GM20000 (cell line): ENCODE measurements at regions not wholly inside any gene's neighbourhood (a gene's known extent, or its start where the extent isn't known, plus 50 kb on each side); places are given as distances from the start of the nearest gene placed in this dataset.

Experiments
- DNase-seq: peaks from one replicate; pipeline ENCODE4 v3.0.0; 2012; ENCODE audit warnings: low spot score
- CTCF ChIP-seq: IDR thresholded peaks from 2 replicates; pipeline ENCODE4 v1.5.1; 2012; ENCODE audit warnings: mild to moderate bottlenecking, control low read depth; ENCODE audit errors: extremely low read depth, missing control alignments

GRCh38 chr4:35918491-35918977 lies 325.8 kb downstream of the ARAP2 start:
- TF ChIP-seq CTCF: no peak
- DNase-seq: no peak

GRCh38 chr4:35925806-35926205 lies 318.5 kb downstream of the ARAP2 start:
- no peak for TF ChIP-seq CTCF
- DNase-seq: no peak

DNA sequence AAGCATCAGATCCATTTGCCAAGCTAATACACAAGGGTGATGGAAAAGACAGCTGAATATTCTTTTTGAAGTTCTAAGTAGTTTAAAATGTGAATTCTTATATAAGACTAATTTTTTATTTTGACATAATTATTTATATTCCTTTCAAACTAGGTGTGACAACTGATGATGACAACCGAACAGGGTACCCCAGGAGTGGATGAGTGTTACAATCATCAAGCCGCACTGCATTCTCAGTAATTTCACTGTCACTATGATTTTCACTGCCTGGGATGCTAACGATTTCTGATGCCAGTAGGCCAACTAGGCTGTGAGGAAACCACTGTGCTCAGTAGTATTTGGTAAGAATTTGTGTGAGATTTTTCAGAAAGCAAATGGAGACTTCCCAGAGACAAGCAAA lies 317.5 kb downstream of the ARAP2 start:
- DNase-seq: no peak
- no peak for TF ChIP-seq CTCF

DNA sequence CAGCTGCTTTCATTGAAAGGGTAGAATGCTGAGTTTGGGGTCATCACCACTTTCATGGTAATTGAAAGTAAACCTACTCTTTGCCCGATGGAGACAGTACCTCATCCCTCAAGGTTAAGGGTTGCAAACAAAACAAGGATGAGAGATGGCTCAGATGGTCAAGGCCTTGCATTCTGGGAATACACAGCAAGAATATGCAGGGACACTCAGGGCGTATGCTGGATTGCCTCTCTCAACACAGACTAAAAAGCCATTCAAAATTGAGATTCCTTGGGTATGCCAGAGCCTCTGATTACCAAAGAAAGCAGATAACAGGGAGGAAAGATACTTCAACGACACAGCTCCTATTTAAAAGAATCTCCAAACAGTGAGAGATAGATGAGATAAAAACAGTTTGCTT lies 310.4 kb downstream of the ARAP2 start:
- no peak for TF ChIP-seq CTCF
- DNase-seq: no peak

DNA sequence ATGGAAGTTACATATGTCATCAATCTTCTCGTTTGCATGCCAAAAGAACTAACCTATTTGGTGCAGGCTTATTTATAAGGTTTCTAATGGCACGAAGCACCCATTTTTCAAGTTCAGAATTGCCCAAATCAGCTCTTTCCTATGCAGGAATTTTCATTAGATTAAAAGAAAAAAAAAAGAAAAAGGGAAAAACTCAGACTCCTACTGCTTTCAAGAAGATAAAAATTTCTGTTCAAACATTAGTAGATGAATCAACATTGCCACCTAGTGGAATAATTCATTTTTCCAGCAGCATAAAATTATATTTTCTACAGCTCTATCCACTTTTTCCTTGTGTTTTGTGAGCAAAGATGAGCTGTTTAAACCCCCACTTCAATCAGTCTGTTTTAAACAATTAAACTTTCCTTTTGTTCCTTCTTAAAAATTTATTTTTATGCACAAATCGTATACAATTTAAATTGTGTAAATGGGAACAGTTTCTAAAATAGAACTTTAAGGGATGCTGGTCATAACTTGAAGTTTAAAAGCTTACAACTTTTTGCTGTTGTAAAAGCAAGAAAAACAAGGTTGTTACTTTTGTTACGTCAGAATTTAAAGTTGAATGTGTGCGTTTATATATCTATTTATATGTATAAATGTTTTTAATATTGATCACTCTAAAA lies 309.9 kb downstream of the ARAP2 start:
- no peak for TF ChIP-seq CTCF
- peak; percentile 8 for DNase-seq

DNA sequence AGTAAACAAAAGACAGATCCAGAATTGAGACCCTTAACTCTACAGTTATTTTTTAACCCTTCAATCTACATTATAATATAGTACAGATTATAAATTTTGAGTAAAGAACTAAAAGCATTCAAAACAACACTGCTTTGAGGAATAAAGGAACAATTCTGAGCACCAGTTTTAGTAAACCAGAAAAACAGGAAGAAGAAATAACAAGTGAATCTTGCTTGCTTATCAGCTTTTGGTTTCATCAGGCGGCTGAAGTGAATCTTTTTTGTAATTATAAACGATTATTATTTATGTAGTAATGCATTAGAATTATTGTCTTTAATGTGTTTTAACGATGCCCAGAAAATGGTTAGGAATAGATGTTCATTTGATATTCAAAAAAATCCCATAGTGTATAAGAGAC lies 305.4 kb downstream of the ARAP2 start:
- DNase-seq: no peak
- no peak for TF ChIP-seq CTCF

DNA sequence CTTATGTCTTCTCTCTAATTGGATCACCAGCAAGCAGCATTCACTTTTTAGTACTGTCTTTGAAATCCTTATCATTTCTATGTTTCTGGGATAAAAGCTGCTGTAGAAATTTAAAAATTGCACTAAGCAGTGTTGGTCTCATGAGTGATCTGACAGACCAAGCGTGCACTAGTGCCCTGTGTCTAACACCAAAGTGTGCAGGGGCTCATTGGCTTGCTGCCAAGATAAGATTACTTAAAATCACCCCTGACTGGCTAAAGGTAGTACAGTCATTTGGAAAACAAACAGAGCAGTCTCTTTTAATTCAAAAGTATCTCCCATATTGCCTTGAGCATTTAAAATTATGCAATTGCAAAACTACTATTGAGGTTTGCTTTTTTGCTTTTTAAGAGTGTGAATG lies 304.6 kb downstream of the ARAP2 start:
- TF ChIP-seq CTCF: no peak
- no peak for DNase-seq
